ENCODE measurements at regions not wholly inside any gene's neighbourhood (a gene's known extent, or its start where the extent isn't known, plus 50 kb on each side); places are given as distances from the start of the nearest gene placed in this dataset.

DNA sequence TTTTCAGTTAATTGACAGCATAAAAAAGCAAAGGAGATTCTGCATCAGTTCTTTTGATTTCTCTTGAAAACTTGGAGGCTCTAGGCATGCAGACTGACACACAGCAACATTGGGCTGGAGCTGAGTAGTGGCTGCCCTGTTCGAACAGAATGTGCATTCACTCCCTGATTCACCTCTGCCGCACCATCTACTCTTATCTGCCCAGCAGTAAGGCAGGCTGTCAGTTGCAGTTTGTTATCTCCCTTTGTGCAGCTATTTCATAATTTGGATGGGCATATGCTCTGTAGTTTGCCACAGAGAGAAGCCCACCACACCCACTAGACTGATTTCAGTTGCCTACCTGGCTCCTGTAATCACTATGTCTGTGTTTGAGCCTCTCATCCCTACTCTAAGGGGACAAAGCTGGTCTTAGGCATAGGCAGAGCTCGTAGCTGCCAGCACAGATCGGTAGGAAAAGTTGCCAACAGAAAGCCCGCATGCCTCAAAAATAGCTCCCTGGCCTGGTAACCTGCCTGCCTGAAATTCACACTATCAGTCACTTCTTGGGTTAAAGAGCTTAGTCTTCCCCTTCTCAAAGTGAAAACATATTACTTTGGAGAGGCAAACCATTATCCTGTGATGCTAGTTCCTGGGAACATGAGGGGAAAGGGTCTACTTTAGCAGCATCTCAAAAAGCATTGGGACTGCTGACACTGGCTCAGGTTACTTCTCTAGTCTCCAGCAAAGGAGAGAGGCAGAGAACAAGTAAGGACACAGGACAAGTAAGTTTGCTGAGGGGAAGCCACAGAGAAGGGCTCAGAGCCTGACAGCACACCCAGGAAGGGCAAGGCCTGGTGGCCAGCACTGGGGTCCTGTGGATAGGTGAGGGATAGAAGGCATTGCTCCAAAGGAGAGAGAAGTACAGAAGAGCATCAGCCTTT is 75.9 kb upstream of the TMEM164 start:
- TF ChIP-seq, protein P1, sequence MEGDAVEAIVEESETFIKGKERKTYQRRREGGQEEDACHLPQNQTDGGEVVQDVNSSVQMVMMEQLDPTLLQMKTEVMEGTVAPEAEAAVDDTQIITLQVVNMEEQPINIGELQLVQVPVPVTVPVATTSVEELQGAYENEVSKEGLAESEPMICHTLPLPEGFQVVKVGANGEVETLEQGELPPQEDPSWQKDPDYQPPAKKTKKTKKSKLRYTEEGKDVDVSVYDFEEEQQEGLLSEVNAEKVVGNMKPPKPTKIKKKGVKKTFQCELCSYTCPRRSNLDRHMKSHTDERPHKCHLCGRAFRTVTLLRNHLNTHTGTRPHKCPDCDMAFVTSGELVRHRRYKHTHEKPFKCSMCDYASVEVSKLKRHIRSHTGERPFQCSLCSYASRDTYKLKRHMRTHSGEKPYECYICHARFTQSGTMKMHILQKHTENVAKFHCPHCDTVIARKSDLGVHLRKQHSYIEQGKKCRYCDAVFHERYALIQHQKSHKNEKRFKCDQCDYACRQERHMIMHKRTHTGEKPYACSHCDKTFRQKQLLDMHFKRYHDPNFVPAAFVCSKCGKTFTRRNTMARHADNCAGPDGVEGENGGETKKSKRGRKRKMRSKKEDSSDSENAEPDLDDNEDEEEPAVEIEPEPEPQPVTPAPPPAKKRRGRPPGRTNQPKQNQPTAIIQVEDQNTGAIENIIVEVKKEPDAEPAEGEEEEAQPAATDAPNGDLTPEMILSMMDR (IDR thresholded peaks at IDR 0.05; ENCODE audit: partially characterized antibody, unreplicated experiment): no peak
- no peaks in the 10 kb centered on the region for H3K36me3 Mint-ChIP-seq (ENCODE audit: unreplicated experiment)

DNA sequence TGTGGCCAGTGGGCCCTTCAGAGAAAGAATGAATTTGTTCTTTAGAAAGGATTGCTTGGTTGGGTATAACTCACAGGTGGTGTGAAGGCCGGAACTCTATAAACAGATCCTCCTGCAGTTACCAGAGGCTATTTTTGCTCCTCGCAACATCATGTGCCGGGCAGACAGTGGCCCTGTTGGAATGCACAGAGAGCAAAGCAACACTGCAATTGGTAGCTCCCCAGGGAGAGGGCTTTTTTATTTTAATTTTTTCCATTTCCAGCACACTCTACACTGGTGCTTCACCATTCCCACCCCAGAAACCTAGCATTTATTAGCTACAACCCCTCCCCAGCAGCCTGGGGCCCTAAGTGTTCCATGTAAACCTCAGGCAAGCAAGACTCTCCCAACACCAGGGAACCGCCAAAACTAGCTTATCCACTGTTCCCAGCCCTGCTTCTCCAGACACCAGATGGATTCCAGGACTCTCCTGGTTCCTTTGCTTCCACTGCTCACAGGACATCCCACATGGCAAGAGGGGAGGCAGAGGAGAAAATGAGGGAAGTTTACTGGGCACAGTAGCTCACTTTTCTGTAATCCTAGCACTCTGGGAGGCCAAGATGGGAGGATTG is 75.1 kb upstream of the TMEM164 start:
- Mint-ChIP-seq H3K4me3 (ENCODE audit: unreplicated experiment) (no peak overlapping the region), H3K4me1 (ENCODE audit: low read depth, unreplicated experiment) (no peaks in the 10 kb centered on the region), H3K36me3 (ENCODE audit: unreplicated experiment) (no peaks in the 10 kb centered on the region), H3K27me3 (ENCODE audit: unreplicated experiment) (no peaks in the 10 kb centered on the region), H3K9me3 (ENCODE audit: unreplicated experiment) (no peaks in the 10 kb centered on the region), H3K27ac (ENCODE audit: unreplicated experiment) (no peak overlapping the region)
- TF ChIP-seq, protein P1 (IDR thresholded peaks at IDR 0.05; ENCODE audit: partially characterized antibody, unreplicated experiment): no peak
- no peak for DNase-seq

More for the DNA sequence above, 75.9 kb upstream of the TMEM164 start:
- Mint-ChIP-seq H3K4me1 (ENCODE audit: low read depth, unreplicated experiment) (no peaks in the 10 kb centered on the region), H3K4me3 (ENCODE audit: unreplicated experiment) (no peak overlapping the region), H3K27ac (ENCODE audit: unreplicated experiment) (no peak overlapping the region), H3K27me3 (ENCODE audit: unreplicated experiment) (no peaks in the 10 kb centered on the region), H3K9me3 (ENCODE audit: unreplicated experiment) (peaks cover 1% of the 10 kb centered on the region)
- no peak for DNase-seq

DNA sequence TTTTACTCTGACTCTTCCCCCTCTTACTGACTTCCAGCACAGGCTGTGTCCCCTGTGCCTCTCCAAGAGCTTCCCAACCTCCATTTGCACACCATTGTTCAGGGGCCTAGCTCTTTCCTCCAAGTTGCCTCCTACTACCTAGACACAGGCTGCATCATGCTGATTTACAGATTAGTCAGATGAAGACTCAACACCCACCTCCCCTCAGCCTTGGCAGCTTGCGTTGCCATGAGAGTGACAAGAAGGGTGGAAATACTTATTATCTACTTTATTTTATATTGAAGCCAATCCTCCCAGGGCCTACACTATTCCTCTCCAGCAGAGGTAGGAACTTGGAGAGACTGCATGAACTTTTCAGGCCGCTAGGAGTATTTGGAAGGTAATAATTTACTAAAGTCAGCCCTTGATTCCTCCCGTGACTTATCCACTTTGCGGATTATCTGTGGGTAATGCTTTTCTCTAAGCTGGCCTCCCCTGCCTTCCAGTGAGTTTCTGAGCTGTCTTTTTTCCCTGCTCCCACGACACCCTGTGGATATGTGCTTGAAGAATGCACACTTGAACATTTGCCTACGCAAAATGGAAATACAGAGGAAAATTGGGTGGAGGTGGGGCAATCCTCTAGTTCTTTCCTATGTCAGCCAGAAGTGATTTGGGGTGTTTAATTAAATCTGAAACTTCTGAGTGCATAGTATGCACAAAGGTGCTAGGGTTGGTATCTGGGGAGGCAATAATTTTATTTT is 74.1 kb upstream of the TMEM164 start:
- Mint-ChIP-seq H3K4me3 (ENCODE audit: unreplicated experiment) (no peak overlapping the region), H3K27me3 (ENCODE audit: unreplicated experiment) (no peaks in the 10 kb centered on the region), H3K9me3 (ENCODE audit: unreplicated experiment) (no peaks in the 10 kb centered on the region), H3K27ac (ENCODE audit: unreplicated experiment) (no peak overlapping the region), H3K36me3 (ENCODE audit: unreplicated experiment) (no peaks in the 10 kb centered on the region), H3K4me1 (ENCODE audit: low read depth, unreplicated experiment) (no peaks in the 10 kb centered on the region)
- DNase-seq: no peak
- TF ChIP-seq, protein P1 (IDR thresholded peaks at IDR 0.05; ENCODE audit: partially characterized antibody, unreplicated experiment): no peak

DNA sequence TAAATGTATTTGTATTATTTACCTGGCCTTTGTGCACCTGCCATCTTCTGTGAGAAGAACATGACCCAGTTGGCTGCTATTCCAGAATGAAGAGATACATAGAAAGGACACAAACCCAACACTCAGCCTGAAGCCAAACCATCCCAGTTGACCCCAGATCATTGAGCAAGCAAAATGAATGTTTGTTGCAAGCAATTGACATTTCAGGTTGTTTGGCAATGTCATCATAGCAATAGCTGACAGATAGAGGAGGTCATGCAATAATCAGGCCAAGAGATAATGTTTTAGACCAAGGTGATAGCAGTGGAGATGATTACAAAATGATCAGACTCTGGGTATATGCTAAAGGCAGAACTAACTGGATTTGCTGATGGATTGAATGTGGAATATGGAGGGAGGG is 71.2 kb upstream of the TMEM164 start:
- H3K27ac Mint-ChIP-seq (ENCODE audit: unreplicated experiment): no peak overlapping the region
- H3K4me1 Mint-ChIP-seq (ENCODE audit: low read depth, unreplicated experiment): no peaks in the 10 kb centered on the region
- no peaks in the 10 kb centered on the region for H3K9me3 Mint-ChIP-seq (ENCODE audit: unreplicated experiment)
- DNase-seq: no peak
- H3K27me3 Mint-ChIP-seq (ENCODE audit: unreplicated experiment): no peaks in the 10 kb centered on the region
- H3K36me3 Mint-ChIP-seq (ENCODE audit: unreplicated experiment): no peaks in the 10 kb centered on the region
- TF ChIP-seq, protein P1 (IDR thresholded peaks at IDR 0.05; ENCODE audit: partially characterized antibody, unreplicated experiment): no peak
- H3K4me3 Mint-ChIP-seq (ENCODE audit: unreplicated experiment): no peak overlapping the region

Measured in glutamatergic neuron (in vitro differentiated cells).